Neuron (in vitro differentiated cells): ENCODE measurements at regions not wholly inside any gene's neighbourhood (a gene's known extent, or its start where the extent isn't known, plus 50 kb on each side); places are given as distances from the start of the nearest gene placed in this dataset.

ENCODE experiments used
- H2AFZ ChIP-seq: one replicate; pipeline ENCODE4 v1.6.1; 2013; ENCODE audit warnings: low read depth, mild to moderate bottlenecking, inconsistent platforms, low read length, moderate library complexity
- H3K27me3 ChIP-seq: one replicate; pipeline ENCODE4 v1.6.1; 2013; ENCODE audit warnings: low read length; ENCODE audit not compliant: insufficient read depth
- H3K36me3 ChIP-seq: one replicate; pipeline ENCODE4 v1.6.1; 2013; ENCODE audit warnings: low read length; ENCODE audit not compliant: insufficient read depth
- H3K4me1 ChIP-seq: one replicate; pipeline ENCODE4 v1.6.1; 2013; ENCODE audit warnings: low read length; ENCODE audit not compliant: insufficient read depth
- H3K4me3 ChIP-seq: 2 replicates; pipeline ENCODE4 v1.5.1; 2013; ENCODE audit warnings: mild to moderate bottlenecking, low read length, moderate library complexity
- H3K9me3 ChIP-seq: one replicate; pipeline ENCODE4 v1.6.1; 2013; ENCODE audit warnings: low read length

DNA sequence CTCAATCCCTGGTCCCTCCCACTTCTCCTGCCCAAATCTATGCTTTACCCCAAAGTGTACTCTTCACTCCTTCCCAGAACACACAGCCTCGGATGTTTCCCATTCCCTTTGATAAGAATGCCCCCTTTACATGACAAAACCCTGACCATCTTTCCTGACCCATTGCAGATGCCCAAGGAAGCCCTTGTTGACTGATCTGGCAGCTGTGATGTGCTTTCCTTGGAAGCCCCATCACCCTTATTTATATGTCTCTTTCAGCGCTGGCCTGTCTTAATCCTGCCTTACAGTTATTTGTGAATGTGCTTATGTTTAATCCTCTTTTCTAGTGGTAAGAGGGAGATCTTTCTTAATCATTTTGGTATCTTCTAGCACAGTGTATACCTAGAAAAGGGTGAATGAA lies 523.1 kb downstream of the CD83 start:
- H3K4me1 ChIP-seq, result peaks cover 14% of the 10 kb centered on the region
- H3K36me3 ChIP-seq, result no peaks in the 10 kb centered on the region
- H3K4me3 ChIP-seq, result no peak overlapping the region
- no peaks in the 10 kb centered on the region for H3K9me3 ChIP-seq
- H3K27me3 ChIP-seq, result peaks cover 12% of the 10 kb centered on the region
- H2AFZ ChIP-seq, result no peak overlapping the region

DNA sequence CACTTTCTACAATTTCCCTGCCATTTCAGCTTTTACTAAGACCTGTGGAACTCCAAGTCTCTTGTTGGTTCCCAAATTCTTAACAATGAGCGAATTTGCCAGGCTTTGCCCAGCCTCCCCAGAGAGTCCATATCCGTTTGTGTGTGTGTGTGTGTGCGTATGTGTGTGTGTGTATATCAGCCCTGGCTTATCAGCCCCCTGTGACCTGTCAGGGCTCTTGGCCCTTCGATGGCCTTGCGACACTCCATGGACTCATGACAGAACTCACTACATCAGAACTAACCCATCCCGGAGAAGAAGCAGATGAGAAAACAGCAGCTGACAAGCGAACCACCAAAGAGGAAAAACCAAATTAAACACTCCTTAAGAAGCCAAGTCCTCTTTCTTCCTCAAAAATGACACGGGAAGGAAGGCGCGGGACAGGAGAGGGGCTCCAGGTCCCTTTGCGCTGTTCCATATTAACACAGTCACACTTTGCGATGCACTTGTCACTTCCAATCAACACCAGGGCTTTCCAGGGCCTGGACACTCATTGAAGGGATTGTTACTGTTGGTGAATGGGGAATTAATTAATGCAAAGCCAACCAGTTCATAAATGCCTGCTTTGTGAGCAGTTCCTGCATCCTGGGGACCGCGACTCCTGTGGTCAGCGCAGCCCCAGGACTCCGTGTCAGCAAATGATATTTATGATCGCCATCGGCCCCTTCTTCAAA lies 524.0 kb downstream of the CD83 start:
- Histone ChIP-seq H3K9me3 (no peaks in the 10 kb centered on the region), H3K36me3 (no peaks in the 10 kb centered on the region), H3K27me3 (peaks cover 6% of the 10 kb centered on the region), H3K4me1 (peaks cover 14% of the 10 kb centered on the region), H3K4me3 (no peak overlapping the region), H2AFZ (no peak overlapping the region)

DNA sequence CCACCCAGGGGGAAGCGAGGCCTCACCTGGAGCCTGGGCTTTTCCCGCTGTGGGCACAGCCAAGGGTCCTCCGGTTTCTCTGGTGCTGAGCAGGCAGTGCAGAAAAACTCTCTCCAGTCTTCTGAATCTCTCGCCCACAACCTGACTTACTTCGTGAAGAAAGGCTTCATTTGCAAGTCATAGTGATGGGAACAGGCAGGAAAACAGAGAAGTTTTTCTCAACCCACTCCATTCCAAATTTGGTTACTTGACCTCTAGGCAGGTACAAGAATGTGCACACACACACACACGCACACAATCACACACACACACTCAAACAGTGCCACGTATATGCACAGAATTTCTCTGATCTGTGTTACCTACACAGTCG lies 524.5 kb downstream of the CD83 start:
- Histone ChIP-seq H3K27me3 (peaks cover 5% of the 10 kb centered on the region), H2AFZ (no peak overlapping the region), H3K36me3 (no peaks in the 10 kb centered on the region), H3K4me3 (no peak overlapping the region), H3K4me1 (peaks cover 14% of the 10 kb centered on the region), H3K9me3 (no peaks in the 10 kb centered on the region)

DNA sequence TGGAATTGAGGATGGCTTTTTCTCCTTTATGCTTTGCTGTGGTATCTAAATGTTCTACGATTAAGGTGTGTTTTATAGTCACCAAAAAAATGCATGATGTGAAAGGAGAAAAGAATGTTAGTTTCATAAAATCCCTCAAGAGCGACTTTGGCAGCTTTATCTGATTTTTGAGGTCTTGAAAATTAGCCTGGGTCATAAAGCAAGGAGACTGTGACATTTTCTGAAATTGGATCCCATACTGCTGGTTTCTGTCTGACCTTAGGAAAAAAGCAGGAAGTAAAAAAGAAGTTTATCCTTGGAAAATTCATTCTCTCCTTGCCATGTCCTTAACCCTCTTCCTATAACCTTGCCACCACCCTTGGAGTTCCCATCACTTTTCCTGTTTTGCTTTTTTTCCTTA lies 525.3 kb downstream of the CD83 start:
- no peaks in the 10 kb centered on the region for H3K9me3 ChIP-seq
- no peaks in the 10 kb centered on the region for H3K36me3 ChIP-seq
- peaks cover 4% of the 10 kb centered on the region for H3K27me3 ChIP-seq
- no peak overlapping the region for H3K4me3 ChIP-seq
- peaks cover 14% of the 10 kb centered on the region for H3K4me1 ChIP-seq
- no peak overlapping the region for H2AFZ ChIP-seq

DNA sequence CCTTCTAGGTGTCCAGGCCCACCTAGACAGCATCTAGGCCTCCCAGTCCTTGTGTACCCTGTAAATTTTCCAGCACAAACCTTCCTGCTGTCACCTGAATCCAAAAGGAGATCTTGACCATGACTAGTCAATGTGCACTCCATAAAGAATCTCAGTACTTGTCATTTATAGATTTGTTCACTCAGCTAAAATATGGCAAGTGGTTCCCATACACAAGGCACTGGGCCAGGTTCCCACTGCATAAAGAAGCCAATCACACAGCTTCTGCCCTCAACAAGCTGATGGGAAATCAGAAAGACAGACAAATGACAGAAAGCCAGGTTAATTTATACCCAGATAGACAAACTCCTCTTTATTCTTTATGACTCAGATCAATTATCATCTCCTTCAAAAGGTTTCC lies 526.8 kb downstream of the CD83 start:
- Histone ChIP-seq H2AFZ (no peak overlapping the region), H3K27me3 (peaks cover 7% of the 10 kb centered on the region), H3K4me1 (peaks cover 8% of the 10 kb centered on the region), H3K4me3 (no peak overlapping the region), H3K36me3 (no peaks in the 10 kb centered on the region), H3K9me3 (no peaks in the 10 kb centered on the region)

- Histone ChIP-seq H3K36me3 (no peaks in the 10 kb centered on the region), H3K9me3 (no peaks in the 10 kb centered on the region), H3K4me3 (no peak overlapping the region), H3K27me3 (peaks cover 8% of the 10 kb centered on the region), H2AFZ (no peak overlapping the region), H3K4me1 (peaks cover 8% of the 10 kb centered on the region)
These were observed 527.6 kb downstream of the CD83 start for GRCh38 chr6:14645221-14645620.

- Histone ChIP-seq H3K9me3 (no peaks in the 10 kb centered on the region), H3K27me3 (peaks cover 8% of the 10 kb centered on the region), H3K36me3 (no peaks in the 10 kb centered on the region), H2AFZ (no peak overlapping the region), H3K4me1 (peaks cover 8% of the 10 kb centered on the region), H3K4me3 (no peak overlapping the region)
These were observed 528.3 kb downstream of the CD83 start for GRCh38 chr6:14645841-14646240.

DNA sequence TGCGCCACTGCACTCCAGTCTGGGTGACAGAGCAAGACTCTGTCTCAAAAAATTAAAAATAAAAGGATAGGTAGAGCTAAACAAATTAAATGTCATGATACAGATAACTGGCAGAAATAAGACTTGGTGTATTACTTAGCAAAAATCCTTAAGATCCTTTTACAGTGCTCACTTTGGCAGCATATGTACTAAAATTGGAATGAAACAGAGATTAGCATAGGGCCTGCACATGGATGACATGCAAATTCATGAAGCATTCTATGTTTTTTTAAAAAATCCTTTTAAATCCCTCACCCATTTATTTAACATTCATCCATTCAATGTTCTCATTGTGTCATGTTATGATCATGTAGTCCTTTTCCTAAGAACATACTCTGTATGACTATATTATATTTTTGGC lies 528.8 kb downstream of the CD83 start:
- Histone ChIP-seq H3K9me3 (no peaks in the 10 kb centered on the region), H3K27me3 (peaks cover 8% of the 10 kb centered on the region), H3K4me1 (peaks cover 7% of the 10 kb centered on the region), H3K4me3 (no peak overlapping the region), H2AFZ (no peak overlapping the region), H3K36me3 (no peaks in the 10 kb centered on the region)

- Histone ChIP-seq H2AFZ (no peak overlapping the region), H3K4me1 (no peaks in the 10 kb centered on the region), H3K36me3 (no peaks in the 10 kb centered on the region), H3K4me3 (no peak overlapping the region), H3K27me3 (peaks cover 11% of the 10 kb centered on the region), H3K9me3 (no peaks in the 10 kb centered on the region)
These were observed 529.8 kb downstream of the CD83 start for GRCh38 chr6:14647357-14647756.

- H3K27me3 ChIP-seq, result peaks cover 7% of the 10 kb centered on the region
- no peak overlapping the region for H3K4me3 ChIP-seq
- no peak overlapping the region for H2AFZ ChIP-seq
- no peaks in the 10 kb centered on the region for H3K4me1 ChIP-seq
- H3K36me3 ChIP-seq, result no peaks in the 10 kb centered on the region
- no peaks in the 10 kb centered on the region for H3K9me3 ChIP-seq
These were observed 535.0 kb downstream of the CD83 start for GRCh38 chr6:14652536-14652935.

DNA sequence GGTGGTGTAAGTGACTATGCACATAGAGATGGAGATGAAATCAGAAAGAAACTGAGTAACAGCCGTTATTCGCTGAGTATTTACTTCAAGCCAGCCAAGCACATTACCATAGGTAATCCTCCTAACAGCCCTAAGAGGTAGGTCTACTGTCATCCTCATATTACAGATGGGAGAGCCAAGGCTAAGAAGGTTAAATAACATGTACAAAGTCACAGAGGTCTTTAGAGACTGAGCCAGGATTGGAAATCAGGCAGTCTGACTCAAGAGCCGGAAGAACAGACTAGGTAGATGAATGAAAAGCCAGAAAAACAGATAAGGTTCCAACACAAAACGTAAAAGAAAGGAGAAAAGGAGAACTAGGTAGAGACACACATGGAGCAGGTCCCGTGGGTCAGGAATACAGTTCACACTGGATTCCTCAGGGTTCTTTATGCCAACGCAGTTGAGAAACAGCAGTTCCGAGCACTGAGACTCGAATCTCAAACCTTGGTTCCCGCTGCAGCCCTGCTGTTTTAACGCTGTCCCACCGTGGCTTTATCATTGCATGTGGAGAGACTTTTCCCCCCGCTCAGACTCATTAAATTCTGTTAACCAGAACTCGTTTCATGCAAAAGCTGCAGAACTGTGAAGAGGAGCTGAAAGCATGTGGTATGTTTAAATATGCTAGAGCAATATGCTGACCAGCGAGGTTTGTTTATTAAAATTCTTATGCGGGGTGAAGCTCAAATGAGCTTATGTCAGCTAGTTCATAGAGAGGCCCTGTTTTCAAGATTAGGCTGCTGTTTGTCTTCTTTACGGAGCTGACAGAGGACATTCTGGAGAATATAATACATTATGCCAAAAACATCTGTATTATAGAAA lies 537.9 kb downstream of the CD83 start:
- no peak overlapping the region for H2AFZ ChIP-seq
- no peaks in the 10 kb centered on the region for H3K36me3 ChIP-seq
- H3K9me3 ChIP-seq, result no peaks in the 10 kb centered on the region
- no peak overlapping the region for H3K4me3 ChIP-seq
- no peaks in the 10 kb centered on the region for H3K4me1 ChIP-seq
- H3K27me3 ChIP-seq, result peaks cover 3% of the 10 kb centered on the region

- Histone ChIP-seq H3K27me3 (peaks cover 3% of the 10 kb centered on the region), H3K9me3 (no peaks in the 10 kb centered on the region), H3K4me1 (no peaks in the 10 kb centered on the region), H3K4me3 (no peak overlapping the region), H2AFZ (no peak overlapping the region), H3K36me3 (no peaks in the 10 kb centered on the region)
These were observed 538.5 kb downstream of the CD83 start for GRCh38 chr6:14656078-14656521.

DNA sequence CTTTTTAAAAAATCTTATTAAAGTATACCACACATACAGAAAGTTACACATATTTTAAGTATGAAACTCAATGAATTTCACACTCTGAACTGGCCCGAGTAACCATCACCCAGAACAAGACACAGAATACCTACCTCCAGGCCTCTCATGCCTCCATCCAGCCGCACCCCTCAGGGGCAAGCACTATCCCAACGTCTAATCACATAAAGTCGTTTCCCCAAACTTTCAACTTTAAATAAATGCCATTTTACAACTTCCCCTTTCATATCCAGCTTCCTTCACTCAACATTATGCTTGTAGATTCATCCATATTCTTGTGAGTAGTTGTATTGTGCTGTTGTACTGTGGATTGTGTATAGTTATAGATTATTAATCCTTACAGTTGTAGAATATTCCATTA lies 539.1 kb downstream of the CD83 start:
- no peaks in the 10 kb centered on the region for H3K4me1 ChIP-seq
- H2AFZ ChIP-seq, result no peak overlapping the region
- H3K27me3 ChIP-seq, result peaks cover 6% of the 10 kb centered on the region
- H3K36me3 ChIP-seq, result no peaks in the 10 kb centered on the region
- H3K4me3 ChIP-seq, result no peak overlapping the region
- H3K9me3 ChIP-seq, result no peaks in the 10 kb centered on the region
